ENCODE measurements at regions not wholly inside any gene's neighbourhood (a gene's known extent, or its start where the extent isn't known, plus 50 kb on each side); places are given as distances from the start of the nearest gene placed in this dataset.
"Not testable (repeated sequence)": the region's sequence is repeated elsewhere in the genome, so short reads cannot be mapped to it uniquely, and the experiment has no call there.

DNA sequence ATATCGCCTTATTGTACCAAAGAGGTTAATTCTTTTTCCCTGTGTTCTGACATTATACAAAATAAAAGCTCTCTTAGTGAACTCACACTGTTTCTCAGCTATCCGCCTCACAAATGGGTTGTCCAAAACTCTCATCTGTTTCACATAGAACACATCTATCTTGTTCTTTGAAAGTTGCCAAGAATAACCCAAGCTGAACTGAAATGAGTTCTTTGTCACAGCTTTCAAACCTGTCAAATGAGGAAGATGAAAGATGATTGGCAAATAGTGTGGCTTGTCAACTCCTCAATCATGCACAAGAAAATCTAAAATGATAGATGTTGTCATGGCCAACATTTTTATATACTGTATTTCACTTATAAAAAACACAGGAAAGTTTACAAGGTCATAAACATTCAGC lies 168.1 kb upstream of the OSTN start:
- no peak overlapping the region for H3K27ac Mint-ChIP-seq
- no peaks in the 10 kb centered on the region for H3K27me3 ChIP-seq (replicated peaks in 1 of 2; ENCODE audit: control insufficient read depth in 2 of 2, extremely low read depth in 1 of 2, insufficient read depth in 2 of 2, low read length in 1 of 2)
- no peaks in the 10 kb centered on the region for H3K4me1 ChIP-seq (ENCODE audit: control insufficient read depth in 1 of 2, extremely low read depth in 1 of 2, insufficient read depth in 2 of 2, low read length in 2 of 2)
- ChIA-PET POLR2A (no interaction called here), CTCF (no interaction called here)
- WGBS (ENCODE audit: insufficient coverage), result 100% methylated on average over 1 of the region's 2 CpGs
- no peak overlapping the region for H3K4me3 Mint-ChIP-seq
- H3K36me3 ChIP-seq (ENCODE audit: control insufficient read depth in 2 of 2, extremely low read depth in 1 of 2, insufficient read depth in 1 of 2, low read length in 1 of 2), result no peaks in the 10 kb centered on the region
- no peak for DNase-seq
- H3K27ac ChIP-seq (ENCODE audit: low read length), result no peak overlapping the region
- no peaks in the 10 kb centered on the region for H3K27me3 Mint-ChIP-seq
- no peaks in the 10 kb centered on the region for H3K36me3 Mint-ChIP-seq
- H3K4me1 Mint-ChIP-seq, result no peaks in the 10 kb centered on the region
- no peak overlapping the region for H3K4me3 ChIP-seq (ENCODE audit: control insufficient read depth in 1 of 2, extremely low read depth in 1 of 2, low read length in 1 of 2)
- no peak for ATAC-seq (replicated peaks in 1 of 4)
- H3K9me3 ChIP-seq, result no peaks in the 10 kb centered on the region
- no peaks in the 10 kb centered on the region for H3K9me3 Mint-ChIP-seq

DNA sequence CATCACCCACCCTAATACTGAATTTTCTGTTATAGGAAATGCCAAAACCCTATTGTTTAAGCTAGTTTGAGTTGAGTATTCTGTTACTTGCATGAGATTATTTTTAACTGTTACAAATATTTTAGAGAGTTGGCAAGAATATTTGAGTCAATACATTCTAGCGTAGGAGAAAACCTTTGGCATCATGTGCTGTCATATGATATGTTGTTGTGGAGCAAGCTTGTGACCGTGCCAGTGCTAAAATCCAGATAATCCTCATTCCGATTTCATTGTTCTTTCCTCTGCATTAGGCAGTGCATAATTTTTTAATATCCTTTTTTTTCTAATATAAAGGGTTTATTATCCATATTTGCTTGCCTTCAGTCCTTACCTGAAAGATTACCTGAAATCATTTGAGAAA lies 168.0 kb upstream of the GMNC start:
- no peak for DNase-seq
- no peaks in the 10 kb centered on the region for H3K27me3 Mint-ChIP-seq
- no peaks in the 10 kb centered on the region for H3K4me1 Mint-ChIP-seq
- Histone ChIP-seq H3K27ac (ENCODE audit: low read length) (no peak overlapping the region), H3K27me3 (replicated peaks in 1 of 2; ENCODE audit: control insufficient read depth in 2 of 2, extremely low read depth in 1 of 2, insufficient read depth in 2 of 2, low read length in 1 of 2) (no peaks in the 10 kb centered on the region), H3K4me3 (ENCODE audit: control insufficient read depth in 1 of 2, extremely low read depth in 1 of 2, low read length in 1 of 2) (no peak overlapping the region), H3K9me3 (no peaks in the 10 kb centered on the region), H3K4me1 (ENCODE audit: control insufficient read depth in 1 of 2, extremely low read depth in 1 of 2, insufficient read depth in 2 of 2, low read length in 2 of 2) (no peaks in the 10 kb centered on the region), H3K36me3 (ENCODE audit: control insufficient read depth in 2 of 2, extremely low read depth in 1 of 2, insufficient read depth in 1 of 2, low read length in 1 of 2) (no peaks in the 10 kb centered on the region)
- WGBS (ENCODE audit: insufficient coverage), result no CpG with 5 or more reads among the region's 3 CpGs
- no peaks in the 10 kb centered on the region for H3K36me3 Mint-ChIP-seq
- no peak overlapping the region for H3K27ac Mint-ChIP-seq
- ChIA-PET CTCF (no interaction called here), POLR2A (no interaction called here)
- H3K9me3 Mint-ChIP-seq, result no peaks in the 10 kb centered on the region
- H3K4me3 Mint-ChIP-seq, result no peak overlapping the region
- no peak for ATAC-seq (replicated peaks in 1 of 4)

DNA sequence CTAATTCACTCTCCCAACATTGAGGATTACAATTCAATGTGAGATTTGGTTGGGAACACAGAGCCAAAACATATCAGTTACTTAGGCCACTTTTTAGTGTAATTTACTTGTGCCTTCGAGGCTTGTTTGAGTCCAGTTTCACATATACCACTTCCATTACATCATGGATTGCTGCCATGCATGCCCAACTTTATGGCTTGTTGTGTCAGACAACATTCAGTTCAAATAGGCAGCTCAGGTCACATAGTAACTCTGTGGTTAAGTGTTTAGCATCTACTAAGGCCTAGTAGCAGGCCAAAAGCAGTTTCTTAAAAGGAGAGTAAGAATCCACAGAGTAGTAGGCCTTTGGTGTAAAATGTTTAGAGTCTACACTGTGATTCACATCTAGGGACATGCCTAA lies 164.3 kb upstream of the GMNC start:
- Histone ChIP-seq H3K4me3 (ENCODE audit: control insufficient read depth in 1 of 2, extremely low read depth in 1 of 2, low read length in 1 of 2) (no peak overlapping the region), H3K4me1 (ENCODE audit: control insufficient read depth in 1 of 2, extremely low read depth in 1 of 2, insufficient read depth in 2 of 2, low read length in 2 of 2) (no peaks in the 10 kb centered on the region), H3K27me3 (replicated peaks in 1 of 2; ENCODE audit: control insufficient read depth in 2 of 2, extremely low read depth in 1 of 2, insufficient read depth in 2 of 2, low read length in 1 of 2) (no peaks in the 10 kb centered on the region), H3K9me3 (no peaks in the 10 kb centered on the region), H3K36me3 (ENCODE audit: control insufficient read depth in 2 of 2, extremely low read depth in 1 of 2, insufficient read depth in 1 of 2, low read length in 1 of 2) (no peaks in the 10 kb centered on the region), H3K27ac (ENCODE audit: low read length) (no peak overlapping the region)
- WGBS (ENCODE audit: insufficient coverage), result no CpG with 5 or more reads among the region's 1 CpG
- Mint-ChIP-seq H3K36me3 (no peaks in the 10 kb centered on the region), H3K9me3 (no peaks in the 10 kb centered on the region), H3K27ac (no peak overlapping the region), H3K4me1 (no peaks in the 10 kb centered on the region), H3K27me3 (no peaks in the 10 kb centered on the region), H3K4me3 (no peak overlapping the region)
- CTCF ChIA-PET, result no interaction called here
- DNase-seq (no peak), ATAC-seq (replicated peaks in 1 of 4) (no peak)
- POLR2A ChIA-PET, result no interaction called here

- H3K4me1 Mint-ChIP-seq, result no peaks in the 10 kb centered on the region
- no peak overlapping the region for H3K27ac ChIP-seq (ENCODE audit: low read length)
Measured at GRCh38 chr3:191020730-191021396, 158.4 kb upstream of the GMNC start.

DNA sequence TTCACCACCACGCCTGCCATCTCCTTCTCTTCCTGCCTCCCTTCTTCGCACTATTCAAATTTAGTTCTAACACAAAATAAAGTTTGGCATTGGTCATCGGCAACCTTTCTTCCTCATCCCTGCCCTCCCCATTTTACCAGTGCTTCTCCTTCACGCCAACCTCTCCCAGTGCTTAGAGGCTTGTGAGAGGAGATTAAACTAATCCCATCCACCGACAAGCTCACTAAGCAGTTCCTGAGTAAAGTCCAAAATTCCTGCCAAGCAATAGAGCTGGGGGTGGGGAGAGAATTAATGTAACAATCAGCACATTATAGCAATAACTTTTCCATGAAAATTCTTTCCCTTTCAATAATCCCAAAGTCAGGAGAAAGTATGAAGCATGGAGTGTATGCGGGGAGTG lies 157.4 kb upstream of the GMNC start:
- peaks cover 0 to 3% of the 10 kb centered on the region in 2 donors for H3K27me3 Mint-ChIP-seq
- H3K9me3 Mint-ChIP-seq, result no peaks in the 10 kb centered on the region
- no peaks in the 10 kb centered on the region for H3K36me3 ChIP-seq (ENCODE audit: control insufficient read depth in 2 of 2, extremely low read depth in 1 of 2, insufficient read depth in 1 of 2, low read length in 1 of 2)
- no peak overlapping the region for H3K4me3 Mint-ChIP-seq
- CTCF ChIA-PET, result no interaction called here
- no peak for DNase-seq
- no peaks in the 10 kb centered on the region for H3K36me3 Mint-ChIP-seq
- no peaks in the 10 kb centered on the region for H3K4me1 Mint-ChIP-seq
- H3K27me3 ChIP-seq (replicated peaks in 1 of 2; ENCODE audit: control insufficient read depth in 2 of 2, extremely low read depth in 1 of 2, insufficient read depth in 2 of 2, low read length in 1 of 2), result no peaks in the 10 kb centered on the region
- H3K27ac ChIP-seq (ENCODE audit: low read length), result no peak overlapping the region
- no peak for ATAC-seq (replicated peaks in 1 of 4)
- WGBS (ENCODE audit: insufficient coverage), result no CpG with 5 or more reads among the region's 6 CpGs
- H3K27ac Mint-ChIP-seq, result no peak overlapping the region
- H3K4me3 ChIP-seq (ENCODE audit: control insufficient read depth in 1 of 2, extremely low read depth in 1 of 2, low read length in 1 of 2), result no peak overlapping the region
- H3K4me1 ChIP-seq (ENCODE audit: control insufficient read depth in 1 of 2, extremely low read depth in 1 of 2, insufficient read depth in 2 of 2, low read length in 2 of 2), result no peaks in the 10 kb centered on the region
- no peaks in the 10 kb centered on the region for H3K9me3 ChIP-seq
- POLR2A ChIA-PET, result no interaction called here

More at GRCh38 chr3:191020730-191021396, 158.4 kb upstream of the GMNC start:
- peaks cover 0 to 3% of the 10 kb centered on the region in 2 donors for H3K27me3 Mint-ChIP-seq
- ATAC-seq (replicated peaks in 1 of 4) (no peak), DNase-seq (no peak)
- no peak overlapping the region for H3K27ac Mint-ChIP-seq
- Histone ChIP-seq H3K36me3 (ENCODE audit: control insufficient read depth in 2 of 2, extremely low read depth in 1 of 2, insufficient read depth in 1 of 2, low read length in 1 of 2) (no peaks in the 10 kb centered on the region), H3K9me3 (no peaks in the 10 kb centered on the region), H3K4me3 (ENCODE audit: control insufficient read depth in 1 of 2, extremely low read depth in 1 of 2, low read length in 1 of 2) (no peak overlapping the region), H3K4me1 (ENCODE audit: control insufficient read depth in 1 of 2, extremely low read depth in 1 of 2, insufficient read depth in 2 of 2, low read length in 2 of 2) (no peaks in the 10 kb centered on the region), H3K27me3 (replicated peaks in 1 of 2; ENCODE audit: control insufficient read depth in 2 of 2, extremely low read depth in 1 of 2, insufficient read depth in 2 of 2, low read length in 1 of 2) (no peaks in the 10 kb centered on the region)
- no CpG with 5 or more reads among the region's 2 CpGs for WGBS (ENCODE audit: insufficient coverage)
- POLR2A ChIA-PET, result interaction anchor here in 1 of 2 donors (0.6 kb wide), 1 partner anchor 250 kb away, joined by 4 read pairs; no protein-coding TSS in a partner anchor
- no peaks in the 10 kb centered on the region for H3K36me3 Mint-ChIP-seq
- H3K9me3 Mint-ChIP-seq, result no peaks in the 10 kb centered on the region
- CTCF ChIA-PET, result interaction anchor here in 1 of 2 donors (0.7 kb wide), 1 partner anchor 74 kb away, joined by 3 read pairs; no protein-coding TSS in a partner anchor
- no peak overlapping the region for H3K4me3 Mint-ChIP-seq

DNA sequence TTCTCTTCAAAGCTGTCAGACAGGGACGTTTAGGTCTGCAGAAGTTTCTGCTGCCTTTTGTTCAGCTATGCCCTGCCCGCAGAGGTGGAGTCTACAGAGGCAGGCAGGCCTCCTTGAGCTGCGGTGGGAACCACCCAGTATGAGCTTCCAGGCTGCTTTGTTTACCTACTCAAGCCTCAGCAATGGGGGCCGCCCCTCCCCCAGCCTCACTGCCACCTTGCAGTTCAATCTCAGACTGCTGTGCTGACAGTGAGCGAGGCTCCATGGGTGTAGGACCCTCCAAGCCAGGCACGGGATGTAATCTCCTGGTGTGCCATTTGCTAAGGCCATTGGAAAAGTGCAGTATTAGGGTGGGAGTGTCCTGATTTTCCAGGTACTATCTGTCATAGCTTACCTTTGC lies 153.5 kb upstream of the GMNC start:
- H3K27ac Mint-ChIP-seq; CTCF ChIA-PET; H3K4me3 Mint-ChIP-seq; H3K27ac ChIP-seq (ENCODE audit: low read length); H3K36me3 ChIP-seq (ENCODE audit: control insufficient read depth in 2 of 2, extremely low read depth in 1 of 2, insufficient read depth in 1 of 2, low read length in 1 of 2); ATAC-seq (replicated peaks in 1 of 4); H3K4me1 Mint-ChIP-seq; DNase-seq; H3K4me3 ChIP-seq (ENCODE audit: control insufficient read depth in 1 of 2, extremely low read depth in 1 of 2, low read length in 1 of 2); H3K4me1 ChIP-seq (ENCODE audit: control insufficient read depth in 1 of 2, extremely low read depth in 1 of 2, insufficient read depth in 2 of 2, low read length in 2 of 2); H3K36me3 Mint-ChIP-seq; H3K27me3 Mint-ChIP-seq; H3K27me3 ChIP-seq (replicated peaks in 1 of 2; ENCODE audit: control insufficient read depth in 2 of 2, extremely low read depth in 1 of 2, insufficient read depth in 2 of 2, low read length in 1 of 2); POLR2A ChIA-PET; H3K9me3 ChIP-seq: not testable (repeated sequence)
- peaks cover 5 to 11% (median 10%) of the 10 kb centered on the region in 3 donors for H3K9me3 Mint-ChIP-seq
- 64% methylated on average over 4 of the region's 6 CpGs for WGBS (ENCODE audit: insufficient coverage)

GRCh38 chr3:191008074-191008473 lies 145.6 kb upstream of the GMNC start:
- Mint-ChIP-seq H3K27ac (no peak overlapping the region), H3K36me3 (no peaks in the 10 kb centered on the region), H3K9me3 (peaks cover 3 to 14% (median 10%) of the 10 kb centered on the region in 3 donors), H3K27me3 (peaks cover 0 to 4% of the 10 kb centered on the region in 2 donors), H3K4me3 (no peak overlapping the region), H3K4me1 (no peaks in the 10 kb centered on the region)
- Histone ChIP-seq H3K27ac (ENCODE audit: low read length) (no peak overlapping the region), H3K36me3 (ENCODE audit: control insufficient read depth in 2 of 2, extremely low read depth in 1 of 2, insufficient read depth in 1 of 2, low read length in 1 of 2) (no peaks in the 10 kb centered on the region), H3K9me3 (no peaks in the 10 kb centered on the region), H3K4me1 (ENCODE audit: control insufficient read depth in 1 of 2, extremely low read depth in 1 of 2, insufficient read depth in 2 of 2, low read length in 2 of 2) (no peaks in the 10 kb centered on the region), H3K4me3 (ENCODE audit: control insufficient read depth in 1 of 2, extremely low read depth in 1 of 2, low read length in 1 of 2) (no peak overlapping the region), H3K27me3 (replicated peaks in 1 of 2; ENCODE audit: control insufficient read depth in 2 of 2, extremely low read depth in 1 of 2, insufficient read depth in 2 of 2, low read length in 1 of 2) (no peaks in the 10 kb centered on the region)
- DNase-seq, result no peak
- POLR2A ChIA-PET, result no interaction called here
- CTCF ChIA-PET, result no interaction called here
- no CpG with 5 or more reads among the region's 1 CpG for WGBS (ENCODE audit: insufficient coverage)
- ATAC-seq (replicated peaks in 1 of 4), result no peak

Data from T-cell (primary cell).